HPDE6-E6E7 (cell line): ENCODE measurements at regions not wholly inside any gene's neighbourhood (a gene's known extent, or its start where the extent isn't known, plus 50 kb on each side); places are given as distances from the start of the nearest gene placed in this dataset.
"Not testable (repeated sequence)": the region's sequence is repeated elsewhere in the genome, so short reads cannot be mapped to it uniquely, and the experiment has no call there.

ENCODE experiments used
- DNase-seq: peaks from one replicate; pipeline ENCODE4 v3.0.0; 2011; ENCODE audit warnings: missing footprints; ENCODE audit errors: extremely low spot score

GRCh38 chr6:104509355-104509754 lies 350.4 kb downstream of the HACE1 start:
- no peak for DNase-seq

- no peak for DNase-seq
Observed at GRCh38 chr6:104506429-104506828, 353.3 kb downstream of the HACE1 start.

- no peak for DNase-seq
Observed at GRCh38 chr6:104505838-104506237, 353.9 kb downstream of the HACE1 start.

GRCh38 chr6:104500265-104500664 lies 359.5 kb downstream of the HACE1 start:
- no peak for DNase-seq

GRCh38 chr6:104486035-104486434 lies 373.7 kb downstream of the HACE1 start:
- no peak for DNase-seq

- DNase-seq: no peak
Observed at GRCh38 chr6:104484626-104485025, 375.1 kb downstream of the HACE1 start.

- no peak for DNase-seq
Observed at GRCh38 chr6:104484191-104484590, 375.5 kb downstream of the HACE1 start.

- DNase-seq: no peak
Observed at GRCh38 chr6:104483225-104483834, 376.4 kb downstream of the HACE1 start.

- no peak for DNase-seq
Observed at GRCh38 chr6:104477569-104477968, 382.1 kb downstream of the HACE1 start.

GRCh38 chr6:104473021-104473429 lies 386.7 kb downstream of the HACE1 start:
- DNase-seq: no peak

GRCh38 chr6:104472021-104472901 lies 387.5 kb downstream of the HACE1 start:
- DNase-seq: no peak

GRCh38 chr6:104466306-104466705 lies 393.4 kb downstream of the HACE1 start:
- no peak for DNase-seq

- DNase-seq: no peak
Observed at GRCh38 chr6:104462811-104463599, 396.7 kb downstream of the HACE1 start.

GRCh38 chr6:104460738-104461483 lies 398.8 kb downstream of the HACE1 start:
- DNase-seq: no peak

GRCh38 chr6:104459543-104459942 lies 400.2 kb downstream of the HACE1 start:
- DNase-seq: no peak

- no peak for DNase-seq
Observed at GRCh38 chr6:104449918-104450317, 409.8 kb downstream of the HACE1 start.

- not testable (repeated sequence) for DNase-seq
Observed at GRCh38 chr6:104446101-104447080, 413.3 kb downstream of the HACE1 start.

- DNase-seq: no peak
Observed at GRCh38 chr6:104434519-104434918, 425.2 kb downstream of the HACE1 start.

GRCh38 chr6:104431096-104431495 lies 428.6 kb downstream of the HACE1 start:
- no peak for DNase-seq

- no peak for DNase-seq
Observed at GRCh38 chr6:104428184-104428583, 431.5 kb downstream of the HACE1 start.
